ENCODE measurements at regions not wholly inside any gene's neighbourhood (a gene's known extent, or its start where the extent isn't known, plus 50 kb on each side); places are given as distances from the start of the nearest gene placed in this dataset.
"Not testable (repeated sequence)": the region's sequence is repeated elsewhere in the genome, so short reads cannot be mapped to it uniquely, and the experiment has no call there.

GRCh38 chr16:61150351-61150750 lies 885.9 kb downstream of the CDH8 start:
- no peak for DNase-seq

DNA sequence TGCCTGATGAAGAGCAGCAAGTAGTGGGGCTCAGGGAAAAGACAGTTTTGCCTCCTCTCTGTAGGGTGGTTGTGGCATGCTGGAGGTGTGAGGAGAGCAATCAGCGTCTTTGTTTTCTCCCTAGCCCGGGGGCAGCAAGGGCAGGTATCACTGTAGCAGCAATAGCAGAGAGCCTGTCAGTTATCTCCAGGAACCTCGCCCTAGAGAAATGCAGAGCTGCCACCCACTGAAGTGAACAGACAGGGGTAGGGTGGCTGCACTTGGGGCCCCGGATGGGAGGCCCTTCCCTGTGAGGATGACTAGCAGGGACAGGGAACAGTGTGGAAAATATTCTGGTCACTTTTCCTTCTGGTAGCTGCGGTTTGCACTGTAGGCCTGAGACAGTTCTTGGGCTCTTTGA lies 886.5 kb downstream of the CDH8 start:
- DNase-seq, result no peak

DNA sequence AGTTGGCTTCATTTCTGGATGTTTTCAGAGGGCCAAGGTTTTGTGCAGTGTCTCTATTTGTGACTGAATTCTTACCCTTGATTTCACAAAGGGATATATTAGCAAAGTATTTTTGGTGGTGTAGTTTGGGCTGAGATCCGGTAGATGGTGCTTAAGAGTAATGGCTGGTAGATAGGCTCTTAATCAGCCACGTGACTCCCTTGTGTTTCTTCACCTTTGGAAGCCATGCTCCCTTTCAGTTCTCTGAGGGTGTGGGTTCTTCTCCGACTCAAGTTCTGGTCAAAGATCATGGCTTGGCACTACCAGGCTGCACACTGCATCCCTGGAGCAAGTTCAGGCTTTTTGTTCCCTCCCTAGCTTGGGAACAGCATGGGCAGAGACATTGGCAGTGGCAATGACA lies 887.3 kb downstream of the CDH8 start:
- DNase-seq, result no peak

DNA sequence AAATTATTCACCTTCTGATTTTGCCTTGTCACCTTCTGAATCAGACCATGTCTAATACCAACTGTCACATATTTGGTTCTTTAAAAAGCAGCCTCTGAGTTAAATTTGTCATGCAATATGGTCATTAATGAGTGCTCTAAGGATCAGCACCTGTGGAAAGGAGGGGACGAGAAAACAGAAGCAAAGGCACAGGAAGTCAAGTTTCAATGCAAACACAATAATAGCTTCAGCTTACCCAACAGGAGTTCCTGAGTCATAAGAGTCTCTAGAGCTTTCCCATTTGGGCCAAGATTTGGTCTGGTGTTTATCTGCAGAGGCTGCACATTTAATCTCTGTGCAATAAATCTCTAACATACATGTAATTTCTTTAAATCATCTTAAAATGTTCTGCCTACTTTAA lies 889.8 kb downstream of the CDH8 start:
- DNase-seq, result no peak

DNA sequence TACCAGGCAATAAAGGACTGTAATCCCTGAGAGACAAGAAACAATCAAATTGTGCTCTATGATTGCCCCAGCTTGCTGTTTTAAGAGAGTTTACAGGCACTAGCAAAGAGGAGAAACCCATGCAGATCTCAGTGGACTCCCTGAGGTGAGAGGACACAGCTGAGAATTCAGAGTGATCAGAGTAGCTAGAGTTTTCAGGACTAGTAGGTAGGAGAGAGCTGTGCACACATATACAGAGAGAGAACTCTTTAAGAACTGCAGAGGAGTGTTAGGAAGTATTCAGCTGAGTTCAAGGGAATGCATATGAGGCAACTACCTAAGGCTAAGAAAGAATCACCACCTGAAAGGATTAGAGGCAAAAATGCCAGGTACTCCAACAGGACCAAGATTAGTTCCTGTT lies 904.8 kb downstream of the CDH8 start:
- DNase-seq, result no peak

DNA sequence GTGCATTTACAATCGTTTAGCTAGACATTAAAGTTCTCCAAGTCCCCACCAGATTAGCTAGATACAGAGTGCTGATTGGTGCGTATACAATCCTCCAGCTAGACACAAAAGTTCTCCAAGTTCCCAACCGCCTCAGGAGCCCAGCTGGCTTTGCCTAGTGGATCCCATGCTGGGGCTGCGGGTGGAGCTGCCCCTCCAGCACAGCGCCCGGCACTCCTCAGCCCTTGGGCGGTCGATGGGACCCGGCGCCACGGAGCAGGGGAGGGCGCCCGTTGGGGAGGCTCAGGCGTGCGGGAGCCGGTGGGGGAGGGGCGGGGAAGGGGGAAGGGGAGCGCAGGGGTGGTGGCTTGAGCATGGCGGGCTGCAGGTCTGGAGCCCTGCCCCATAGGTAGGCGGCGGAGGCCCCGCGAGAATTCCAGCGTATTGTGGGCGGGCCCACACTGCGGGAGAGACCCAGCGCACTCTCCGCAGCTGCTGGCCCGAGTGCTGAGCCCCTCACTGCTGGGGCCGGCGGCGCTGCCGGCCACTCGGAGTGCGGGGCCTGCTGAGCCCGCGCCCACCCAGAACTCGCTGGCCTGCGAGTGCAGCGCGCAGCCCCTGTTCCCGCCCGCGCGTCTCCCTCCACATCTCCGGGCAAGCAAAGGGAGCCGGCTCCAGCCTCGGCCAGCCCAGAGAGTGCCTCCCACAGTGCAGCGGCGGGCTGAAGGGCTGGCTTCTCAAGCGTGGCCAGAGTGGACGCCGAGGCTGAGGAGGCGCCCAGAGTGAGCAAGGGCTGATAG lies 907.5 kb downstream of the CDH8 start:
- no peak for DNase-seq

DNA sequence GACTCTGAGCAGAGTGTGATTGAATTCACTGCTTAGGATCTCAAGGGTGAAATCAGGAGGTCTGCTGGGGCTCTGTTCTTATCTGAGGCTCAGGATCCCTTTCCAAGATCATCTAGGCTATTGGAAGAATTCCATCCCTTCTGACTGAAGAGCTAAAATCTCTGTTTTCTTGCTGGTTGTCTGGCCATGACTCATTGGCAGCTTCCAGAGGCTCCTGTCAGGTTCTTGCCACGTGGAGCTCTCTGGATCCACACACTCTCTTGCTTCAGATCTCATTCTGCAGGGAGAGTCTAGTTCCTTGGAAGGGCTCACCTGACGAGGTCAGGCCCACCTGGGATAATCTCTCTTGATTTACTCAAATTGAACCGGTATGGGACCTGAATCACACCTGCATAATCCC lies 930.7 kb downstream of the CDH8 start:
- DNase-seq, result no peak

- no peak for DNase-seq
Measured at GRCh38 chr16:61098505-61098904, 937.7 kb downstream of the CDH8 start.

GRCh38 chr16:61091300-61091699 lies 944.9 kb downstream of the CDH8 start:
- DNase-seq, result not testable (repeated sequence)

- no peak for DNase-seq
Measured at GRCh38 chr16:61083711-61084110, 952.5 kb downstream of the CDH8 start.

DNA sequence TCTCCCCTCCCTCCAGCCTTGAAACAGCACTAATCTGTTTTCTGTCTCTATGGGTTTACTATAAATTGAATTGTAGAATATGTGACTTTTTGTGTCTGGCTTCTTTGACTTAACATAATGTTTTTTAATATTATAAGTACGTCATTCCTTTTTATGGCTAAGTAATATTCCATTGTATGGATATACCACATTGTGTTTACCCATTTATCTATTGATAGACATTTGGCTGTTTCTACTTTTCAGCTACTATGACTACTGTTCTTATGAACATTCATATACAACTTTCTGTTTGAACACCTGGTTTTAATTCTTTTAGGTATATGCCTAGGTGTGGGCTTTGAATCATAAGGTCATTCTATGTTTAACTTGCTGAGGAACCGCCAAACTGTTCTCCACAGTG lies 961.9 kb downstream of the CDH8 start:
- no peak for DNase-seq

DNA sequence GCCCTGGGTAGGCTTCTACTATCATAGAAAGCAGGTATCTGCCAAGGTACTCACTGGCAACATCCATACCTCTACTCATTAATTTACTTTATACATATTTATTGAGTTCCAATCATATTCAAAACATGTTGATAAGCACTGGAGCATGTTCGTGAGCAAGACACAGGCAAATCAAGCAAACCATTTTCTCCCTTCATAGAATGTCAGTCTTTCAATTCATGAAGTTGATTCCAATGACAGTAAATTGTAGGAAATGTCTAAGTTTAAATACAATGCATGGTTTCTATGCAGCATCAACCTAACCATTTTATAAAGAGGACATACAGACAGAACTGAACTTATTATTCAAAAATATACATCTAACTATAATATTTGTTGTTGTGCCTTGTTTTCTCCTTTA lies 978.6 kb downstream of the CDH8 start:
- no peak for DNase-seq

GRCh38 chr16:61050547-61050946 lies 985.7 kb downstream of the CDH8 start:
- no peak for DNase-seq

- DNase-seq, result no peak
Measured at GRCh38 chr16:61045931-61046330, 990.3 kb downstream of the CDH8 start.

DNA sequence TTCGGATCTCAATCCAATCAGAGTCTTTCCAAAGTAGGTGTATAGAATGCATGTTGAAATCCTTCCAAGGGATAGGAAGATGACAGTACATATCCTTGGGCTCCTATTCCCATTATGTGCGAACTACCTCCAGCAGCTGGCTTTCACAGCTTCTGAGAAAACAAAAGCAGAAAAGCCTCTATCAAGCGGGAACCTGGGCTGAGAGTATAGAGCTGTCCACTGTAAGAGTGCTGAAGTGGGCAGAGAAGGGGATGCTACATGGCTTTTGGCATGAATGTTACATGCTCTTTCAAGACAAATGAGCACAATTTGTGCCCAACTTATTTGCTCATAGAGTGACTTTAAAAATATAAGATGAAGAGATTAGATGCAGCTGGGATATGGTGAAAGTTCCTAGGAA lies 993.5 kb downstream of the CDH8 start:
- no peak for DNase-seq

GRCh38 chr16:61030616-61031015 lies 1005.6 kb downstream of the CDH8 start:
- DNase-seq, result no peak

DNA sequence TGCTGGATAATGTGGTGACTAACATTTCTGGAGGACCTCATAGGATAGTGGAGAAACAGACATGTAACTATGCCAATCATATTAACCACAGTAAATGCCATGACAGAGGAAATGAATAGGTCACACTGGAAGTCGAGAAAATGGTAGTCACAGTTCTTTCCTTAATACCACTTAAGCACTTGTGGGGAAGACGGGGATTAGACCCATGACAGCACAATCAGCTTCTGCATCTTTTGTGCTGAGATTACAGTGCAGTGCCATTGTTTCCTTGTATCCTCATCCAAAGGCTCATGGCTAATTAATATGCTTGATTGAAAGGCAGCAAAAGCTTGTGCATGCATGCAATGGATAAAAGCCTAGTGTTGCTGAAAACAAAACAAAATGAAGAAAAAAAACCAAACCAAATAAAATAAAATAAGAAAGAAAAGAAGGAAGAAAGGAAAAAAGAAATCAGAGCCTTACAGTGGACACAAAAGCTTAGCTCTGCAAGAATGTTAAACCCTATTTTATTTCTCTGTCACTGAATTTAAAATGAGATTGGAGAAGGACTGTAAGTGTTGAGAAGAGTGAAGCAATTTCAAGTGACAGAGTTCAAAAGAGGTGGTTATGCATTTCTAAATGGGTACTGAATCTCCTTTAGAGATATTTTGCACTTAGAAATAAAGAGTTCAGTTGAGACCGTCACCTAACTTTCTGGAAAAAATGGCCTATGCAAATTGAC lies 1011.9 kb downstream of the CDH8 start:
- no peak for DNase-seq

DNA sequence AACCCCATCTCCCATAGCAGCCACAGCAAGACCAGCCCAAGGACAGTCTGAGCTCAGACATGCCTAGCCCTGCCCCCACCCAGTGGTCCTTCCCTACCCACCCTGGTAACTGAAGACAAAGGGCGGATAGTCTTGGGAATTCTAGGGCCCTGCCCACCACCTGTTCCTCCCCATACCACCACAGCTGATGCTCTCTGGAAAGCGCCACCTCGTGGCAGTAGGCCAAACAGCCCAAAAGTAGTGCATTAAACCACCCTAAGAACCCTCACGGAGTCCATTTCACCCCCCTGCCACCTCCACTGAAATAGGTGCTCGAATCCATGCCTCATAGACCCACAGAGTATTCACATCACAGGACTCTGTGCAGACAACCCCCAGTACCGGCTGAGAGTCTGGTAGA lies 1021.4 kb downstream of the CDH8 start:
- DNase-seq, result no peak

GRCh38 chr16:61007694-61008093 lies 1028.5 kb downstream of the CDH8 start:
- no peak for DNase-seq

- no peak for DNase-seq
Measured at GRCh38 chr16:61005952-61006351, 1030.3 kb downstream of the CDH8 start.

- DNase-seq, result no peak
Measured at GRCh38 chr16:61002479-61003204, 1033.6 kb downstream of the CDH8 start.

DNA sequence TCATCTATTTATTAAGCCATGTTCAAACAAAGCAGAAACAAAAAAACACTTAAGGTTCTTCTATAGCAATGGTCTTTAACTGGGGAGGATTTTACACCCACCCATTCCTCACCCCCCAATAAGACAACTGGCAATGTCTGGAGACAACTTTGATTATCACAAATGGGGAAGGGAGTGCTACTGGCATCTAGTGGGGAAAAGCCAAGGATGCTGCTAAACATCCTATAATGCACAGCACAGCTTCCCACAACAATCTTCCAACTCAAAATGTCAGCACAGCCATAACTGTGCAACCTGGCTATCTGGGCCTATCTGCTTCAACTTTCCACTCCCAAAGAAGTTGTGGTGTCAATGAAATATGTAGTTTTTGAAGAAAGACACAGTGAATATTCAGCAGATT lies 1044.4 kb downstream of the CDH8 start:
- DNase-seq, result no peak

DNA sequence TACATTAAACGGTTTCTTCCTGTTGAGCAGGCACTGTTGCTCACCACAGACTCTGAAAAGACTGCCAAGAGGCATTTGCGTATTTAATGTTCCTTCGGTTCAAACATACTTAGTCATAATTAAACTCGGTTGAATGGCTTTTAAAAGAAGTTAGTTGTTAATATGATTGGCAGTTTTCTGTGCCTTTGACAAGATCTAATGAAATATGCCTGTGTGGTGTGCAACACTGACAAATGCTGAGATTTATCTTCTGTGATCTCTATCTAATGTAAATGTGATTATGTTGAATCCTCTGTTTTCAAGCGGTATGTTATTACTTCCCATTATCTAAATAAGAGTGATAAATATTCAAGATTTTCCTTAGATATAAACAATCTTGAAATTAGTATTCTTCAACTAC lies 1046.6 kb downstream of the CDH8 start:
- no peak for DNase-seq

DNA sequence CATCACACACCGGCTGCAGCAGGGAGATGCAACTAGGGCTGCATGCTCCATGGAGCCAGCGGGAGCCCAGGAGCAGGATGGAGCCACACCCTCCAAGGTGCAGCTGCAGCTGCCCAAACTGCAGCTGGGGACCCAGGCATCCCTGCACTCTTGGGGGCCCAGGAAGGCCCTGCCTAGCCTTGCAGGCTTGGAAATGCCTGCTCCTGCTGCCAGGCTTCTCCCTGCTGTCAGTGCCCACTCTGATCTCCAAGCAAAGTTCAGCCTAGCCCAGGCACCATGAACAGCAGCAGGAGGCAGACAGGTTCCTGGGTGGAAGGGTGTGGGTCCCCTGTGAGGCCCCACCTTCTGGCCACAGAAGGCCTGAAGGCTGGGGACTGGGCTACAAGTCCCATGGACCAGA lies 1057.1 kb downstream of the CDH8 start:
- no peak for DNase-seq

All from CD4-positive, alpha-beta T cell treated with Interleukin-4 for 4 hours (primary cell).